Right hindlimb (tissue), 1 donor: ENCODE measurements at regions not wholly inside any gene's neighbourhood (a gene's known extent, or its start where the extent isn't known, plus 50 kb on each side); places are given as distances from the start of the nearest gene placed in this dataset.
"Not testable (repeated sequence)": the region's sequence is repeated elsewhere in the genome, so short reads cannot be mapped to it uniquely, and the experiment has no call there.

Experiments used
- DNase-seq: peaks from one replicate; pipeline ENCODE4 v3.0.0-alpha.2; 2018

DNA sequence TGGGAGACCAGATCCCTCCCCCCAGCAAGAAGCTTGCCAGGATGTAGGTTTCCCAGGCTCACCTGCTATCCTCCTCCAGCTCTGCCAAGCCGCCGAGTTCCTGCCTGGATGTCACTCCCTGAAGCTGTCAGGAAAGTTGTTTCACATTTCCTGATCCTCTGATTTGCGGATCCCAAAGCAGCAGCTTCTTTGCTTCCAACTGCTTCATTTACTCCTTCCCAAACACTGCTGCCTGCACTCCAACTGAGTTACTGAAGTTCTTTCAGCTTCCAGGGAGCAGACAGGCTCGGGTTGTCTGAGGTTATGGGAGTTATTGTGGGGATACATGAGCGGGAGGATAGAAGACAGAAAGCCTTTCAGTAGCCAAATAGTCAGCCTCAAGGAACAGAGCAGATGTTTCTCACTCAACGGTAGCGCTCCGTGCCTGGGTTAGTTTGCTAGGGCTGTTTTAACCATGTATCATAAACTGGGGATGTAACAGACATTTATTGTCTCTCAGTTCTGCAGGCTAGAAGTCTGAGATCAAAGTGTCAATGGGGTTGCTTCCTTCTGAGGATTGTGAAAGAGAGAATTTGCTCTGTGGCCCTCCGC lies 516.0 kb downstream of the REEP3 start:
- DNase-seq, result peak; percentile 68

DNA sequence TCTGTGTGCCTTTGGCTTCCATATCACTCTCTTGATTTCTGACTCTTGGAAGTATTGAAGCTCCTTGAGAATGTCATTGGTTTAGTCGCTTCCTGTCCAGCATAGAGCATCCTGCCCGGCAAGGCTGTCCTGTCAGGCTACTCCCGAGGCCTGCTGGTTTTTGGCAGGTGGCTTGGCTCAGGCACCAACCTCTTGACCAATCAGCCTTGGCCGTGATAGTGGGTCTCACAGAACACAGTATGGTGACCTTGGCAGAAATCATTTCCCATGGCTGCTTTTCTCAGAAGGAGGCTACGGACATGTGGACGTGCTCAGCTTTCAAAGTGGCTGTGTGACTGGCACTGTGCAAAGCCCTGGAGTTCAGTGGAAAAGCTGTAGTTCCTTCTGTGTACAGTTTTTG lies 516.9 kb downstream of the REEP3 start:
- no peak for DNase-seq

DNA sequence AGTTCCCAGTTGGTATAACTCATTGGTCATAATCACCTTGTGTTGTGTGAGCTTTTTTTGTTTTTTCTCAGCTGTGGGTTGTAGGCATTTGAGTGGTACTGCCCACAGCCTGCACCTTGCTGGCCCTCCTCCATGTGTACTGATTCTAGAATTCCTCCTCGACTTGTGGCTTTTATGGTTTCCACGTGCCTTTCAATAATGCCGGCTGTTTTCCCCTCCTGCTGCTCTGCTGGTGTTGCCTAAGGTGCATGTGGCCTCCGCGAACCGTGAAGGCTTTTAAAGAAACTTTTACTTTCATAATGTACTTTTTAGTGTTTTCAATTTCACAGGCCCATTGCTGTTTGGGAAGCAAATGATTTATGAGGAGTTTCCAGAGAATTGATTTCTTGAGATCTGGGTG lies 518.0 kb downstream of the REEP3 start:
- no peak for DNase-seq

DNA sequence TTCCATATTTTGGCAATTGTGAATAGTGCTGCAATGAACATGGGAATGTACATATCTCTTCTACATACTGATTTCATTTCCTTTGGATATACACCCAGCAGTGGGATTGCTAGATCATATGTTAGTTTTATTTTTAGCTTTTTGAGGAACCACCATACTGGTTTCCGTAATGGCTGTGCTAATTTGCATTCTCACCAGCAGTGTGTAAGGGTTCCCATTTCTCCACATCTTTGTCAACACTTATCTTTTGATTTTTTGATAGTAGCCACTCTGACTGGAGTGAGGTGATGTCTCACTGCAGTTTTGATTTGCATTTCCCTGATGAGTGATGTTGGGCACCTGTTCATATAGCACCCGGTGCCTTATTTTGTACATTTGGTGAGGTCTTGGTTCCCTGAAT lies 519.6 kb downstream of the REEP3 start:
- DNase-seq, result no peak

DNA sequence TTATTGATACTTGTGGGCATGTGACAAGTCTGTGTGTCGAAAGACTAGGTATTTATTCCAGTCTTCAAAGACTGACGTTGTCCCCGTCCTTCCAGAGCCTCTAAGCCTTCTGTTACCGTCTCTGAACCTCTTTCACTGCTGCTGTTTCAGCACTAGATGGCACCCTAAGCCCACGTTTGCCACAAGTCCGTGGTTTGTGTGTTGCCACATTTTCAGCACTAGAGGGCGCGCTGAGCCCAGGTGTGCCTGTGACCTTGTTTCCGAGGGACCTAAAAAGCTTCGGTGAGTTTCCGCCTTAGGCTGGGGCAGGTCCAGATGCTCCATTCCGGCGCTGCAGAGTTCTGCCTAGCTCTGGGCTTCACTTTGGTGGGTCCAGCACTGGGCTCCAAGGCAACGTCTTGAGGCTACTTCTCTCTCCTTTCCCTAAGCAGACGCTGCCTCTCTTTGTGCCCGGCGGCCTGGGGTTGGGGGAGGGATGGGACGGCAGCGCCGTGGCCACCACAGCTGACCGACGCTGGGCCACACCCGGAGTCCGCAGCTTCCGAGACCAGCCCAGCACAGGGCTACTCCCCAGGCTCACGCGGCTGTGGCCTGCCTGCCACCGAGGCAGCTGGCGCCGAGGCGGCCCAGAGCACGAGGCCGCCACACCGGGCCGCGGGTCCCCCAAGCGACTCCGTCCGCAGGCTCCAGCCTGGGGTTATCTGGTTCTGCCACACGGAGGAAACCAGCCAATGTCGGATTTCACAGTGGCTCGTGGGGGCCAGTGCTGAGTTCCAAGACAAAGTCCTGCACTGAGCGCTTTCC lies 520.2 kb downstream of the REEP3 start:
- DNase-seq, result peak; percentile 82

DNA sequence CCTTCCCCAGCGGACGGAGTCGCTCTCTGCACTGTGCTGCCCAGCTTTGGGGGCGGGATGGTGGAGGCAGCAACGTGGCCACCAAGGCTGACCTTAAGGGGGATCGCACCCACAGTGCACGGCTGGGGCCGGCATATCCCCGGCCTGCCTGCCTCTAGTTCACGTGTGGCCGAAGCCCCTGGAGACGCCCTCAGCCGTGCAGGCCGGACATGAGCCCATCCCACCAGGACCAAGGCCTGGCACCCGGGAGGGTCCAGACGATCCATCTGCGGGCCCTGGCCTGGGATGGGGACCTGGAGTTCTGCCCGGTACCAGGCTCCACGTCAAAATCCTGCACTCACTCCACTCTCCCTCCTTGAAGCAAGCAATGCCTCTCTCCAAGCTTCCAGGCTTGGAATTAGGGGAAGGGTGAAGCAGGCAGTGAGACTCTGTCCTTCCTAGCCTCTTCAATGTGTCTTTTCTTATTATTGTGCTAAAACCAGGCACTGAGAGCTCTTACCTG lies 520.8 kb downstream of the REEP3 start:
- peak; percentile 21 for DNase-seq

DNA sequence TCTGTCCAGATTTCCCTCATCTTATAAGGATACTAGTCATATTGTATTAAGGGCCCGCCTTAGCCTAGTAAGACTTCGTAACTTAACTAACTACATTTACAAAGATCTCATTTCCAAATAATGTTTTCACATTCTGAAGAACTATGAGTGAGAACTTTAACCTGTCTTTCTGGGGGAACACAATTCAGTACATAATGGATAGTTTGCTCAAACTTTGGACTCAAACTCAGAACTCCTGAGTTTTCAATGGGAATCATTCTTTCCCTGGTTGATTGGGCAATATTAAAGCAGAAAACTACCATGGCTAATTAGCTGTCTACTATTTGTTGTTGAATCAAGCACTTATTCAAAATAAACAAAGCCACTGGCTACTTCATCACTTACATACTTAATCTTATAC lies 522.9 kb downstream of the REEP3 start:
- DNase-seq, result no peak

DNA sequence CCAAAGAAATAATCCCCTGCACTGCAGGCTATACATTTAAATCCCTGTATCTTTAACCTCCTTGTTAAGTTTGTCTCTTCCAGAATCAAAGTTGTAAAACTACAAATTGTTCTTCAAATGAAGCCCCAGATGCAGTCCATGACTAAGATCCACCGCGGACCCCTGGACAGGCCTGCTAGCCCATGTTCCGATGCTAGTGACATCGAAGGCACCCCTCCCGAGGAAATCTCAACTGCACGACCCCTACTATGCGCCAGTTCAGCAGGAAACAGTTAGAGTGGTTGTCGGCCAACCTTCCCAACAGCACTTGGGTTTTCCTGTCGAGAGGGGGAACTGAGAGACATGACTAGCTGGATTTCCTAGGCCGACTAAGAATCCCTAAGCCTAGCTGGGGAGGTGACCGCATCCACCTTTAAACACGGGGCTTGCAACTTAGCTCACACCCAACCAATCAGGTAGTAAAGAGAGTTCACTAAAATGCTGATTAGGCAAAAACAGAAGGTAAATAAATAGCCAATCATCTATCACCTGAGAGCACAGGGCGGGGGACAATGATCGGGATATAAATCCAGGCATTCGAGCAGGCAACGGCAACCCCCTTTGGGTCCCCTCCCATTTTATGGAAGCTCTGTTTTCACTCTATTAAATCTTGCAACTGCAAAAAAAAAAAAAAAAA lies 523.9 kb downstream of the REEP3 start:
- not testable (repeated sequence) for DNase-seq

DNA sequence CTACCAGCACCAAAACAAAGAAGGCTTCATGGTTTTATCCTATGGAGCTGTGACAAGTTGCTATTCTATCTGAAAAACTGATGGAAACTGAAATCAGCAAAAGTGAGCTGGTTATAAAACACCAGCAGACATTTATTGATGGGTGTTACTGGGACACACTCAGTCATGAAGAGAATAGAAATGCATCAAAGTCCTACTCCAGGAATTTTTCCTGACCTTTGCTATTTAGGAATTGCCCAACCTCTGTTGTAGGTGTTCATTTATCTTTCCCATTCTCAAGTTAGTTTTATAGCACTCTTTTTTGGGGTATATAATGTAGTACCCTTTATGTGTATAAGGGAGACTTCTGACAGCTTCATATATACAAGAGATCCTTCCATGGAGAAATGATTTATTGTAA lies 533.2 kb downstream of the REEP3 start:
- DNase-seq, result no peak

DNA sequence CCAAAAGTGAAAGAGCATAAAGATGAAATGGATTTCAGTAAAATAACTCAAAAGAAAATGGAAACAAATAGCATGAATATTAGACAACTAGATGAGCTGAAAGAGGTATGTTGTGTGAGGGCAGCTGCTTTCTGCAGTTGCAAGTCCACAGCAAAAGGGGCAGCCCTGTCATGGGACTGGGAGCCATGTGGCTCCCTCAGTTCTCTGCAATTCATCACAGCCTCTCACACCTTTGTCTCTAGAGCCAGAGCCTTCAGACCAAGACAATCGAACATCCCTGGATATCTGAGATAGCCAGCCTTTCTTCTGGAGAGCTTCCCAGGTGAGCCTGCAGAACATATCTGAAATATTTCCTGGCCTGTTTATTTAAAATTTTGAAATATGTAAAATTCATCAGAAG lies 538.7 kb downstream of the REEP3 start:
- DNase-seq, result no peak

DNA sequence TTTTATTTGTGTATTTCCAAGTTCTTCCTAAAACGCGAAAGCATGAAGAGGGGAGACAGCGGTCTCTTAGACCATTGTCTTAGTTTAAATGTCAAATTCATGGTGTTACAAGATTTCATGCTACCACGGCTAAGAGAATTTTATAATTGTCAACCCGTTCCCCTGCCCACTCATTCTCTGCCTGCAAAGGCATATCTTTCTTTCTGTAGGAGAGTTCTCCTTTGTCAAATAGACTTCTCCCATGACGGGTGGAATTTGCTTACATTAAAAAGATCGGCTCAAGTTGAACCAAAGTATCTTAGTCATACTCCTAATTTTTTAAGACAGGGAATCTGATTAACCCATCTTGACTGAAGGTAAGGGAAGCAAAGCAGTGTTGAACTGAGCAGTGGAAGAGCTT lies 539.2 kb downstream of the REEP3 start:
- no peak for DNase-seq

DNA sequence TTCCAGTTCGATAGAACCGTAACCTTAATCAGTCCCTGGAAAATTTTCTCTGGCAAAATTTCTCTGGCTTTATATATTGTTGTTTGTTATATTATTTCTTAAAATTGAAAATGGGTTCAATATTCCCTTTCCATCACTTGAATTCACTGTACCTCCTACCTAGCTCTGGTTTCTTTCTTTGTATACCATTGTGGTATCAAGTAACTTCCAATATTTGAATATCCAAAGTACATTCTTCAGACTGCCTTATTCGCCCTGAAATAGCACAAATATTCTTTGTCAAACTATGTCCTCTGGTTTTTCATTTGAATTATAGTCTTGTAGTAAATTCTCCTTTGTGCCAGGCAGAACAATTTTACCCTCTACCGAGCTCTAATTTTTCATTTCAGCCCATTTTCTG lies 541.6 kb downstream of the REEP3 start:
- DNase-seq, result no peak

DNA sequence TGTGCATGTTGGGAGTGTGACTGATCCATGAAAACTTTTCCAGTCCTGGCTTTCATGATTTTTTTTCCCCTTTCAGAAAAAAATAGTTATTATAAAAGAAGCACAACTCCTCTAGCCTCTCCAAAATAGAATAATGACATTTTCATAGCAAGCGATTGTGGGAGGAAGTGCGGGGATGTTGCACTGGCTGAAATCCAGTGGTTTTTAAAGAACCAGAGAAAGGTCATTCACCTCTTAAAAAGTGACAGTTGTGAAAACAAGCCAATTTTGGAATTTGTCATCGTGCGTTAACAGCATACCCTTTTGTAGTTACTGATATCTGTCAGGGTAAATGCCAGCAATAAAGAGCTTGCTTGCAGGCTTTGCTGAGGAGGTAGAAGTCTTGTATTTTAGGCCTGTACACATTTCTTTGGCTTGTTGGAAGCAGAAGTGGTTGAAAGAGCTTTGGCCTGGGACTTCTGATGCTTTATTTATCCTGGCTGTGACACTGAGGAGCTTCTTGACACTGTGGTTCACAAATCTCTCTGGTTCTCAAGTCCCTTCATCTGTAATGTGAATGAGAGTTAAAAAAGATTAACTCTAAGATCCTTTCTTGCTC lies 545.9 kb downstream of the REEP3 start:
- no peak for DNase-seq

DNA sequence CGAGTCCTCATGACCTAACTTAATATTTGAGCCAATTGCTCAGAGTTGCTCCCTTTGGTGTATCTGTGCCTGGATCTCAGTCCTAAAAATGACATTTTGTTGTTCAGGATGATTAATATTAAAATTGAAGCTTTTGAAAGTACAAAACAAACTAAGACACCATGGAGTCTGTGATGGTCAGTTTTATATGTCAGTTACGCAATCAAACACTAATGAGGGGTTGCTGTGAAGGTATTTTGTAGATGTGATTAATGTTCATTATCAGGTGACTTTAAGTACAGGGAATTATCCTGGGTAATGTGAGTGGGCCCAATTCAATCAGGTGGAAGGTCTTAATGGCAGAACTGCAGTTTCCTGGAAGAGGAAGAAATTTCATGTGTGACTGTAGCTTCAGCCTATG lies 546.7 kb downstream of the REEP3 start:
- no peak for DNase-seq

DNA sequence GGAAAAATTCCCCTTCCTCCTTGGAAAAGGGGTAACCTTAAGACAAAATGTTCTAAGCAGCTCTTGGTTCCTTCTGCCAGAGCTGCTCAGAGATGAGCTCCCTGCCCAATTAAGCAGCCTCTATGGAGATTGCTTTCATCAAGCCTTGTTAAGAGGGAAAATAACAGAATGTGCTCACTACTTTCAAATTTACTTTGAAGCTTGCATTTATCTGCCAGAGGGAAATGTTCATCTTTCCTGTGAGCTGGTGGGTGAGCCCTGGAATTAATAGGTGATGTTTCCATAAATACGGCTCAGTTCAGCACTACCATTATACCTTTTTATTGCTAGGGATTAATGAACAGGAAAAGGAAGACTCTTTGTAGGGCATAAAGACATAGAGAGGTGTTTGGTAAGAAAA lies 549.0 kb downstream of the REEP3 start:
- DNase-seq, result no peak

DNA sequence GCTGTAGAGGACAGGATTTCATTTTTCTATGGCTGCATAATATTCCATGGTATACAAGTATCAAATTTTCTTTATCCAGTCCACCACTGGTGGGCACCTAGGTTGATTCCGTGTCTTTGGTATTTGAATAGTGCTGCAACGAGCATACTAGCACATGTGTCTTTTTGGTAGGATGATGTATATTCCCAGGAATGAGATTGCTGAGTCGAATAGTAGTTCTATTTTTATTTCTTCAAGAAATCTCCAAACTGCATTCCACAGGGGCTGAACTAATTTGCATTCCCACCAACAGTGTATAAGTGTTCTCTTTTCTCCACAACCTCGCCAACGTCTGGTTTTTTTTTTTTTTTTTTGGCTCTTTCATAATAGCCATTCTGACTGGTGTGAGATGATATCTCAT lies 550.0 kb downstream of the REEP3 start:
- DNase-seq, result no peak

DNA sequence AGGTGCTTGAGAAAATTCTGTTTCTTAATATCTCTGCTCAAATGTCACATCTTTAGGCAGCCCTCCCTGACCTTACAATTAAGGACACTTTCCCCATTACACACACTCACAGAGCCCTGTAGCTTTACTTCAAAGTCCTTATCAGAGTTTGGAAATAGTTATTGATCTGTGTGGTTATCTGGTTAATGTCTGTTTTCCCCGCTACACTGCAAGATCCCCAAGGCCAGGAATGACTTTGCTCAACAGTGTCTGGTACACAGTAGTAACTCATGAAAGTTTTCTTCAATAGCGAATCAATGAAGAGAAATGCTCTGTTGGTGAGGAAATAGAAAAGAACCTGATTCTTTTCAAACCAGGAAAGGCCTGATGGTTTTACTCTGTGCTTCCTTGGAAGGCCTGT lies 554.4 kb downstream of the REEP3 start:
- no peak for DNase-seq

DNA sequence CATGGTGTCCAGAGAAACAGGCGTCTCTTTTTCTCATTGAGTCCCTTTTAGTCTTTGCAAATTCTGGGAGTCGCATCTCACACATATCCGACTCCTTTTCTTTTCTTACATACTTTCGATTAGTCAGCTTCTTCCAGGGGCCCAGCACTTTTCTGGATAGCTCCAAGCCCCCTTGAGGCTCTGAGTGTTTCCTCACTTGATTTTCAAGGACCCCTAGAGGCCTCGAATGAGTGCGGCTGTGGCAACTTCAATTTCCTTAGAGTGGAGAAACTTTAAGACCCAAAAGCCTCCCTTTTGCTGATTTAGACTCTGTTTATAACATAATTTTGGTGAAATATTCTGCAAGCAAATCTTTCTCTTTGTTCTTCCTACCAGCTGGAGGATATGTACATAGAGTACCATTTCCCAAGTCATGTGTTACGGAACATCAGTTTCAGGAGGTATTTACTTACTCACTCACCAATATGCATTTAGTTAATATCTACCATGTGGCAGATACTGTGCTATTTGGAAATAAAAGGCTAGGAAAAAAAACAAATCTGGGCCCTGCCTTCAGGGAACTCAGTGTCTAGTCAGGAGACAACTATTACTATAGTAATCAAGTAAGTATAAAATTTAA lies 555.2 kb downstream of the REEP3 start:
- no peak for DNase-seq

DNA sequence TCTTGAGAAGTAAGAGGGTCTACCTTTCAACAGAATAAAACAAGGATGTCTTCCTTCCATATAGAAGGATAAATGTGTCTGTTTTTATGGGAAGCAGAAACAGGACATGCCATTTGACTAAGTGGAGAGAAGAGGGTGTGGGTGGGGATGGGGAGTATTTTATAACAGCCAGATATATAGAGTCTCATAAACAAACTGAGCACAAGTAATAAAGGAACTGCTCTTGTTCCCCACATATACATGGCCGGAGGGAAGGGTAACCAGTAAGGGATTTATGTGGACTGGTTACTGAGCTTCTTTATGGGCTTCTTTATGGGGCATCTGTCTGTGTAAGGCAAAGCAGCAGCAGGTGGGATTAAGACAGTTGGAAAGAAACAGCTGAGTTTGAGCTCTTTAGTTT lies 558.1 kb downstream of the REEP3 start:
- DNase-seq, result no peak

DNA sequence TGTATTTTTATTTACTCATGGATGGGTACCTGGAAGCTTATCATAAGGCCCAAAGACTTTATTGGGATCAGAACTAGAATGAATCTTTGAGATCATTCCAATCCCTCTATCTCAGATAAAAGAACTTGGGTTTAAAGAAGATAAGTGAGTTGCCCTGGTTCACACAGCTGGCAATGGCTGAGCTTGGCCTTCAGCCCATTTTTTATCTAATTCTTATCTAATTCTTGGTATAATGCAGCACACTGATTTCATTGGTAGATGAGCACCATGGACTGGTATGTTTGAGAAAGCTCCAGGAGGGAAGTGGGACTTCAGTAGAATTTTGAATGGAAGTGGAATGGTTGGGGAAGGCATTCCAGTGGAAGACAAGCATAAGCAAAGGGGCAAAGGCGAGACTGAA lies 558.9 kb downstream of the REEP3 start:
- DNase-seq, result no peak

DNA sequence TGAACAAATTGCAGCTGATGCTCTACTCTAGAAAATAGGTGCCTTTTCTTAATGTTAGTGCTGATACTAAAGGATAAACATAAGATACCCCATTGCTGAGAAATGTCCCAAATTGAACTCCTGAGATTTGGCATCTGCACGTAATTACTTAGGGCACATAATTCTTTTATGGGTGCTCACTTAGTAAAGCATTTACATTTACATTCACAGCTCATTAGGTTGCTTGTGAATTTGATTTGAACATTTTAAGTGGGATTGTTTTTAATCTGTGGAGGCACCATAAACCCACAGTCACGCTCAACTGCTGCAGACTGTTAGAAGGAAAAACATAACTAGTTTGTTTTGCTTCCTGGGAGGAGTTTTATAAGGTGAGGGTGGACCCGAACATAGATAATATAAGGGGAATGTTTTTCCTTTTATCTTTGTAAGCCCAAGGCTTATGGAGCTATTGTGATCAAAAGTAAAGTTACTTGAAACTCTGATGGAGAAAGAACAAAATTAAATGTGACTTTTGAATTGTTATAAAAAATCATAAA lies 560.8 kb downstream of the REEP3 start:
- no peak for DNase-seq

DNA sequence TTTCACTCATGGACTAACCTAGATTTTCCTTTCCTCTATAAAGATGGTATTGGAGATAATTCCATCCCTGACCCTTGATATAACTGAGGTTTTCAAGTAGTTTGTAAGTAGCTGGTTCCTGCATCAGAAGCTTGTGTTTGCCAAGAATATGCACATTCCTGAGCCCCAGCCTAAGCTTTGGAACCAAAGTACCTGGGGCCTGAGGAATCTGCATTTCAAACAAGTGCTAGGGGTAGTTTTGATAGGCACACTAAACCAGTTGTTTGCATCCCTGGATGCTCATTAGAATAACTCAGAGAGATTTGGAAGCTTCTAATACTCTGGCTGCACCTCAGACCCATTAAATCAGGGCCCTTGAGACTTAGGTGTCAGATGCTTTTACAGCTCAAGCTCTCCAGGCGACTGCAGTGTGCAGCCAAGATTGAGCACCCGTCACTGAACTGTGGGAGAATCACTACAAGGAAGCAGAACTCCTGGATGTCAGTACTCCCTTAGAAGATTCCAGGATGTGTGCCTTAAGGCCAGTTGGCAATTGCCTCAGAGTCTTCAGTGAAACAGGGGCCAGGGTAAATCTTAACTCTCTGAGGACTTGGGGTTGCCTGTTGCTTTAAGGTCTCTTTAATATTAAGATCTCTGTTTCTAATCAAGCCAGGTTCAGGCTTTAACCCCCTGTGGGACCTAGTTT lies 565.0 kb downstream of the REEP3 start:
- DNase-seq, result no peak
